Loucy (cell line): ENCODE measurements at regions not wholly inside any gene's neighbourhood (a gene's known extent, or its start where the extent isn't known, plus 50 kb on each side); places are given as distances from the start of the nearest gene placed in this dataset.

Source experiments
- CTCF ChIP-seq: fragments of 200-600 bp; sonication (generic); conservative IDR thresholded peaks from 2 replicates; pipeline ENCODE4 v1.5.1; 2014; ENCODE audit warnings: mild to moderate bottlenecking, antibody characterized with exemption, low read length
- EZH2phosphoT487 ChIP-seq: fragments of 200-600 bp; IDR thresholded peaks from 2 replicates; pipeline ENCODE4 v1.6.1; 2018; ENCODE audit warnings: antibody characterized with exemption, mild to moderate bottlenecking, moderate library complexity, borderline replicate concordance

- no peak for TF ChIP-seq CTCF
- no peak for TF ChIP-seq EZH2phosphoT487
Measured at GRCh38 chr2:12219761-12220160, 473.3 kb downstream of the LPIN1 start.
